Activated naive CD4-positive, alpha-beta T cell (primary cell): ENCODE measurements at regions not wholly inside any gene's neighbourhood (a gene's known extent, or its start where the extent isn't known, plus 50 kb on each side); places are given as distances from the start of the nearest gene placed in this dataset.
"Not testable (repeated sequence)": the region's sequence is repeated elsewhere in the genome, so short reads cannot be mapped to it uniquely, and the experiment has no call there.

Experiments
- DNase-seq, 4 experiments: peaks; one replicate each; lab custom pipeline; 2025; lab: John Stamatoyannopoulos, UW

GRCh38 chr3:6438031-6438430 lies 422.9 kb upstream of the GRM7 start:
- no peak for DNase-seq

GRCh38 chr3:6439226-6439625 lies 421.7 kb upstream of the GRM7 start:
- no peak for DNase-seq

GRCh38 chr3:6439824-6440223 lies 421.1 kb upstream of the GRM7 start:
- DNase-seq: no peak

GRCh38 chr3:6444888-6445658 lies 415.8 kb upstream of the GRM7 start:
- no peak for DNase-seq

- DNase-seq: no peak
Observed at GRCh38 chr3:6447166-6447801, 413.6 kb upstream of the GRM7 start.

GRCh38 chr3:6448011-6448410 lies 412.9 kb upstream of the GRM7 start:
- DNase-seq: no peak

- no peak for DNase-seq
Observed at GRCh38 chr3:6449099-6449498, 411.8 kb upstream of the GRM7 start.

- no peak for DNase-seq
Observed at GRCh38 chr3:6452974-6453373, 407.9 kb upstream of the GRM7 start.

- no peak for DNase-seq
Observed at GRCh38 chr3:6455031-6455430, 405.9 kb upstream of the GRM7 start.

GRCh38 chr3:6467186-6467585 lies 393.7 kb upstream of the GRM7 start:
- DNase-seq: no peak

- DNase-seq: no peak
Observed at GRCh38 chr3:6468589-6468988, 392.3 kb upstream of the GRM7 start.

- no peak for DNase-seq
Observed at GRCh38 chr3:6471744-6472143, 389.2 kb upstream of the GRM7 start.

GRCh38 chr3:6490487-6491327 lies 370.2 kb upstream of the GRM7 start:
- DNase-seq: not testable (repeated sequence)

GRCh38 chr3:6491768-6492167 lies 369.1 kb upstream of the GRM7 start:
- DNase-seq: no peak

GRCh38 chr3:6492306-6492705 lies 368.6 kb upstream of the GRM7 start:
- DNase-seq: no peak

- not testable (repeated sequence) for DNase-seq
Observed at GRCh38 chr3:6498944-6499343, 362.0 kb upstream of the GRM7 start.

- DNase-seq: no peak
Observed at GRCh38 chr3:6504347-6504746, 356.6 kb upstream of the GRM7 start.

- DNase-seq: no peak
Observed at GRCh38 chr3:6504834-6505233, 356.1 kb upstream of the GRM7 start.

GRCh38 chr3:6508410-6508759 lies 352.5 kb upstream of the GRM7 start:
- DNase-seq: no peak

GRCh38 chr3:6509576-6509975 lies 351.3 kb upstream of the GRM7 start:
- no peak for DNase-seq

- DNase-seq: no peak
Observed at GRCh38 chr3:6510713-6511112, 350.2 kb upstream of the GRM7 start.

- DNase-seq: no peak
Observed at GRCh38 chr3:6512172-6512800, 348.6 kb upstream of the GRM7 start.

GRCh38 chr3:6516143-6516542 lies 344.8 kb upstream of the GRM7 start:
- DNase-seq: no peak
